ENCODE measurements at regions not wholly inside any gene's neighbourhood (a gene's known extent, or its start where the extent isn't known, plus 50 kb on each side); places are given as distances from the start of the nearest gene placed in this dataset.

DNA sequence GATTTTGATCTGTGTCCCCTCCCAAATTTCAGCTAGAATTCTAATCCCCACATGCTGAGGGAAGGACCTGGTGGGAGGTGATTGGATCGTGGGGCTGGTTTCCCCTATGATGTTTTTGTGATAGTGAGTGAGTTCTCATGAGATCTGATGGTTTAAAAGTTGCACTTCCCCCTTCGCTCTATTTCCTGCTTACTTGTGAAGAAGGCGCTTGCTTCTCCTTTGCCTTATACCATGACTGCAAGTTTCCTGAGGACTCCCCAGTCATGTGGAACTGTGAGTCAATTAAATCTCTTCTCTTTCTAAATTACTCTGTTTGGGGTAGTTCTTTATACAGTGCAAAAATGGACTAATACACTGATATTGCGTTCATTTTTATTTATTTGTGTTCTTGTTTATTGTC lies 636.8 kb upstream of the LINC00305 start:
- TF ChIP-seq CREM (IDR thresholded peaks at IDR 0.05): no peak
- TF ChIP-seq CREM (CRISPR knock-in tag; IDR thresholded peaks at IDR 0.05): no peak
- TF ChIP-seq TARDBP (CRISPR knock-in tag; IDR thresholded peaks at IDR 0.05): no peak
- no peak for TF ChIP-seq IKZF1 (IDR thresholded peaks at IDR 0.05)
- TF ChIP-seq, protein P1, sequence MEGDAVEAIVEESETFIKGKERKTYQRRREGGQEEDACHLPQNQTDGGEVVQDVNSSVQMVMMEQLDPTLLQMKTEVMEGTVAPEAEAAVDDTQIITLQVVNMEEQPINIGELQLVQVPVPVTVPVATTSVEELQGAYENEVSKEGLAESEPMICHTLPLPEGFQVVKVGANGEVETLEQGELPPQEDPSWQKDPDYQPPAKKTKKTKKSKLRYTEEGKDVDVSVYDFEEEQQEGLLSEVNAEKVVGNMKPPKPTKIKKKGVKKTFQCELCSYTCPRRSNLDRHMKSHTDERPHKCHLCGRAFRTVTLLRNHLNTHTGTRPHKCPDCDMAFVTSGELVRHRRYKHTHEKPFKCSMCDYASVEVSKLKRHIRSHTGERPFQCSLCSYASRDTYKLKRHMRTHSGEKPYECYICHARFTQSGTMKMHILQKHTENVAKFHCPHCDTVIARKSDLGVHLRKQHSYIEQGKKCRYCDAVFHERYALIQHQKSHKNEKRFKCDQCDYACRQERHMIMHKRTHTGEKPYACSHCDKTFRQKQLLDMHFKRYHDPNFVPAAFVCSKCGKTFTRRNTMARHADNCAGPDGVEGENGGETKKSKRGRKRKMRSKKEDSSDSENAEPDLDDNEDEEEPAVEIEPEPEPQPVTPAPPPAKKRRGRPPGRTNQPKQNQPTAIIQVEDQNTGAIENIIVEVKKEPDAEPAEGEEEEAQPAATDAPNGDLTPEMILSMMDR (CRISPR knock-in tag; IDR thresholded peaks at IDR 0.05): no peak
- no peak for TF ChIP-seq MYC (CRISPR knock-in tag; IDR thresholded peaks at IDR 0.05; ENCODE audit: borderline replicate concordance)
- TF ChIP-seq, protein P2, sequence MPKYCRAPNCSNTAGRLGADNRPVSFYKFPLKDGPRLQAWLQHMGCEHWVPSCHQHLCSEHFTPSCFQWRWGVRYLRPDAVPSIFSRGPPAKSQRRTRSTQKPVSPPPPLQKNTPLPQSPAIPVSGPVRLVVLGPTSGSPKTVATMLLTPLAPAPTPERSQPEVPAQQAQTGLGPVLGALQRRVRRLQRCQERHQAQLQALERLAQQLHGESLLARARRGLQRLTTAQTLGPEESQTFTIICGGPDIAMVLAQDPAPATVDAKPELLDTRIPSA (CRISPR knock-in tag; IDR thresholded peaks at IDR 0.05; ENCODE audit: borderline replicate concordance): no peak
- TF ChIP-seq SOX6 (IDR thresholded peaks at IDR 0.05): no peak
- no peak for TF ChIP-seq SOX6 (CRISPR knock-in tag; IDR thresholded peaks at IDR 0.05)
